ENCODE measurements at regions not wholly inside any gene's neighbourhood (a gene's known extent, or its start where the extent isn't known, plus 50 kb on each side); places are given as distances from the start of the nearest gene placed in this dataset.

- Histone ChIP-seq H2BK15ac (ENCODE audit: low read depth, low read length) (no peak overlapping the region), H2BK5ac (ENCODE audit: insufficient read length, low read length) (no peak overlapping the region), H3K9ac (ENCODE audit: extremely low read depth, insufficient read length, low read length) (no peak overlapping the region), H2BK120ac (ENCODE audit: low read depth, low read length, poor library complexity, severe bottlenecking) (no peak overlapping the region), H3K4me1 (ENCODE audit: insufficient read depth, low read length) (no peaks in the 10 kb centered on the region), H4K91ac (ENCODE audit: insufficient read length, low read depth, low read length) (no peak overlapping the region), H2AK5ac (ENCODE audit: insufficient read length, low read length) (no peak overlapping the region), H3K27me3 (ENCODE audit: insufficient read depth, low read length) (no peaks in the 10 kb centered on the region), H4K20me1 (ENCODE audit: control insufficient read depth, insufficient read depth, insufficient read length) (no peaks in the 10 kb centered on the region), H4K5ac (ENCODE audit: insufficient read length, low read depth, low read length) (no peak overlapping the region), H2BK20ac (ENCODE audit: low read depth, low read length, poor library complexity, severe bottlenecking) (no peak overlapping the region), H3K79me2 (ENCODE audit: insufficient read depth, low read length) (no peaks in the 10 kb centered on the region), H3K9me3 (ENCODE audit: control insufficient read depth, low read depth, low read length) (no peaks in the 10 kb centered on the region), H3T11ph (ENCODE audit: low read length) (no peak overlapping the region), H3K56ac (ENCODE audit: insufficient read length, low read depth, low read length) (no peak overlapping the region), H3K14ac (ENCODE audit: insufficient read depth, low read length) (no peak overlapping the region), H3K27ac (ENCODE audit: insufficient read length, low read depth, low read length) (no peak overlapping the region), H2BK12ac (ENCODE audit: insufficient read length, low read depth, low read length) (no peak overlapping the region), H3K4me2 (ENCODE audit: insufficient read depth, insufficient read length, low read length) (no peak overlapping the region), H3K23ac (ENCODE audit: insufficient read length, low read depth, low read length) (no peak overlapping the region), H3K79me1 (ENCODE audit: insufficient read depth, low read depth, low read length, poor library complexity, severe bottlenecking) (no peaks in the 10 kb centered on the region), H3K4ac (ENCODE audit: low read depth, low read length) (no peak overlapping the region), H3K18ac (ENCODE audit: insufficient read length, low read depth, low read length) (no peak overlapping the region), H4K8ac (replicated peaks; ENCODE audit: insufficient read length, low read depth, low read length) (no peak overlapping the region), H3K23me2 (ENCODE audit: insufficient read length, low read depth, low read length, poor library complexity, severe bottlenecking) (no peaks in the 10 kb centered on the region), H2AFZ (ENCODE audit: low read length) (no peak overlapping the region)
- no peak overlapping the region for H3K4me3 Mint-ChIP-seq
- H3K9me3 Mint-ChIP-seq, result no peaks in the 10 kb centered on the region; a peak in 1 of 5 replicates
- H3K27ac Mint-ChIP-seq, result no peak overlapping the region
- TF ChIP-seq, protein P1, sequence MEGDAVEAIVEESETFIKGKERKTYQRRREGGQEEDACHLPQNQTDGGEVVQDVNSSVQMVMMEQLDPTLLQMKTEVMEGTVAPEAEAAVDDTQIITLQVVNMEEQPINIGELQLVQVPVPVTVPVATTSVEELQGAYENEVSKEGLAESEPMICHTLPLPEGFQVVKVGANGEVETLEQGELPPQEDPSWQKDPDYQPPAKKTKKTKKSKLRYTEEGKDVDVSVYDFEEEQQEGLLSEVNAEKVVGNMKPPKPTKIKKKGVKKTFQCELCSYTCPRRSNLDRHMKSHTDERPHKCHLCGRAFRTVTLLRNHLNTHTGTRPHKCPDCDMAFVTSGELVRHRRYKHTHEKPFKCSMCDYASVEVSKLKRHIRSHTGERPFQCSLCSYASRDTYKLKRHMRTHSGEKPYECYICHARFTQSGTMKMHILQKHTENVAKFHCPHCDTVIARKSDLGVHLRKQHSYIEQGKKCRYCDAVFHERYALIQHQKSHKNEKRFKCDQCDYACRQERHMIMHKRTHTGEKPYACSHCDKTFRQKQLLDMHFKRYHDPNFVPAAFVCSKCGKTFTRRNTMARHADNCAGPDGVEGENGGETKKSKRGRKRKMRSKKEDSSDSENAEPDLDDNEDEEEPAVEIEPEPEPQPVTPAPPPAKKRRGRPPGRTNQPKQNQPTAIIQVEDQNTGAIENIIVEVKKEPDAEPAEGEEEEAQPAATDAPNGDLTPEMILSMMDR (conservative IDR thresholded peaks at IDR 0.05), result no peak
- H3K36me3 Mint-ChIP-seq (ENCODE audit: insufficient read depth in 1 of 3, low read depth in 3 of 3), result no peaks in the 10 kb centered on the region
- H3K4me1 Mint-ChIP-seq, result no peaks in the 10 kb centered on the region
- DNase-seq, result no peak
- WGBS (ENCODE audit: extremely low coverage, insufficient read length, low lambda C conversion rate), result no CpG with 5 or more reads among the region's 1 CpG
- H3K27me3 Mint-ChIP-seq (ENCODE audit: low read depth), result no peaks in the 10 kb centered on the region
Observed at GRCh38 chr5:26690511-26690910, 347.9 kb downstream of the CDH9 start.
